HG03342 (cell line): ENCODE measurements at regions not wholly inside any gene's neighbourhood (a gene's known extent, or its start where the extent isn't known, plus 50 kb on each side); places are given as distances from the start of the nearest gene placed in this dataset.
"Not testable (repeated sequence)": the region's sequence is repeated elsewhere in the genome, so short reads cannot be mapped to it uniquely, and the experiment has no call there.

ENCODE experiments used
- ATAC-seq: cut with Tn5 transposase; IDR thresholded peaks from one replicate; pipeline ENCODE4 v1.9.1; 2021; ENCODE audit warnings: mild to moderate bottlenecking, moderate library complexity; ENCODE audit not compliant: unreplicated experiment

DNA sequence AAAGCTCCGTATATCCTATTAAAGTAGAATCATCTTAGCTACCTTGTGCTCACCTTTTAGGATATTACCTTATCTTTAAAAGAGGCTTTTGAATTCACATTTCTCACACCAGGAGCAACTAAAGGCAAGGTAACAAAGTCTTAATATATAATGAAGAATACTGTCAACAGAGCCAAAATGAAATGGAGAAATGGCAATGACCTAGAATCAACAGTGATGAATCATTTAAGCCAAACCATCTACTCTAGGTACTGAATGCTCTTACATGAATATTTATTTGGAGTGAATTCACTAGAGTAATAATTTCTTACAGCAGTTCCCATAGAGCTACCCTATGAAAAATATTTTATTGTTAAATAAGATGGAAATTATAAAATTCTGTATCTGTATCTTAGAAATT, 421.0 kb downstream of the RND3 start:
- no peak for ATAC-seq

- no peak for ATAC-seq
These were observed 423.4 kb downstream of the RND3 start for GRCh38 chr2:150063931-150064548.

DNA sequence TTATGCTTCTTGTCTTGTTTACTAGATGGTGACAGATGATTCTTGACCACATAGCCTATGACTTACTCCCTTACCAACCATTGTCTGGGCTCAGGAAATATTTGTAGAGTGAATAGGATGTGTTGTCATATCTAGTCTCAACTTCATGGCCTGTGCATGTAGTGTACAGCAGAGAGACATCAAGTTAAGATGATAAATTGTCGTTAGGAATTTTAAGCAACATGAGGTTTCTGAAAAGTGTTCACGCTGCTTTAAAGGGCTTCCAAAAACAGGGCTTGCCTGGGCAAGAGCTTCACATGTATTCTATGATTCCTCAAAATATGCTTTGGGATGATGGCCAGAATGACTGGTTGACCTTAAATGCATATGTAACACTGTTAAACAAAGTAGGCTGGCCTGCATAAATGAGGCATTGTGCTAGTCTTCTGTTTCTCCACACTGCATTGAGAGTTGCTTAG, 424.0 kb downstream of the RND3 start:
- no peak for ATAC-seq

DNA sequence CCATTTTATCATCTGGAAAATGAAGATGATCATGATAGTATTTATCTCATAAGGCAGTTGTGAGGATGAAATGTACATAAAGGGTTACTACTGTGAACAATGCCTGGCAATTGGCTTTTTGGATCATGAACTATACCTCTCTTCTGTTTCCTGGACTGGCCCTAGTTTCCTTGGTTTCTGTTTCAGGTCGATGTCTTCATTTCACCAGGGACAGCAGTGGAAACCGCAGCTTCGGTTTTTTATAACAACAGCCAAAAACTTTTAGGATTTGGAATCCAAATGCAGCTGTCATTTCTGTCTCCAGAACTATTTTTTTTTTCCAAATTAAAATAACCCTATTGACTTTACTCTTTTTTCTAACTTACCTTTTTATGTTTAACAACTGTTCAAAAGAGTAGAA, 425.1 kb downstream of the RND3 start:
- no peak for ATAC-seq

GRCh38 chr2:150060341-150060740, 427.1 kb downstream of the RND3 start:
- no peak for ATAC-seq

- ATAC-seq: not testable (repeated sequence)
These were observed 427.8 kb downstream of the RND3 start for GRCh38 chr2:150059676-150060075.

DNA sequence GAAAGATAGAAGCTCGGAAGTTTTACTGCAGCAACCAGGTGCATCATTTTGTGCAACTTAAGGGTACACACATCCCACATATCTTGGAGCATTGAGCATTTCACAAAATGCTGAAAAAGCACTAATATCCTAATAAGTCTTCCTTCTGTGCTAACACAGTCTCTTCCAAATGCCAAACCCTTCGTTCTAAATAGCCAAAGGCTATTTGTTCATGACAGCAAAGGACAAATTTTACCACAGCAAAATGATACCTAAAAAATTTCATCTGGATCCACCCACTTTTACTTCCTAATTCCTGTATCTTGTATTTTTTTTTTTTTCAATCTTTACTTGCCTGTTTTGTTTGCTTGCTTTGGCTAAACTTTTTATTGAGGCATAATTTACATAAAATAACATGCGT, 435.0 kb downstream of the RND3 start:
- ATAC-seq: no peak

- ATAC-seq: peak; percentile 78
These were observed 436.5 kb downstream of the RND3 start for GRCh38 chr2:150051004-150051403.

GRCh38 chr2:150050036-150050435, 437.4 kb downstream of the RND3 start:
- no peak for ATAC-seq

DNA sequence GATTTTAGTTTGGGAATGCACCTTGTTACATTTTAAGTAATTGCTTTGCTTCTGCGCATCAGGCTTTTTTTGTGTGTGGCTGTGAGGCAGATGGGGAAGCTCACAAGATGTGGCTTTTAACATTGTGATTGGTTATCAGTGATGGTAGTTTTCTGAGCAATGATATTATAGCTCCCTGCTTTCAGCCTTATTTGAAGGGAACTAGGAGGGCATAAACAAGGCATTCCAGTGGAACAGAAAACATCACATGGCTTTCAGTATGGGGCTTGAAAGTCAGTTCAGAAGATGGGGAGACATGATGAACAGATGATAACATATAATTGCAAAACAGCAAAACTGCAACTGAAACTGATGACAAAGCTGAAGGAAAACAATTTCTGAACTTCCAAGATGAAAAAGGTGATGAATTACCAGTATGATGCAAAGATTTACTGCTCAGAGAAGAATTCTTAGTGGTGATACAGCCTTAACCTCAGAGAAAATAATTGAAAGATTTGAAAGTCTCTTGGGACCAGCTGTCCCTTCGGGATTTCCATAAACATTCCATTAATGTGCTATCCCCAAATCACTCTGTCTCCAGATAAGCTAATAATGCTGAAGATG, 439.7 kb downstream of the RND3 start:
- ATAC-seq: no peak

DNA sequence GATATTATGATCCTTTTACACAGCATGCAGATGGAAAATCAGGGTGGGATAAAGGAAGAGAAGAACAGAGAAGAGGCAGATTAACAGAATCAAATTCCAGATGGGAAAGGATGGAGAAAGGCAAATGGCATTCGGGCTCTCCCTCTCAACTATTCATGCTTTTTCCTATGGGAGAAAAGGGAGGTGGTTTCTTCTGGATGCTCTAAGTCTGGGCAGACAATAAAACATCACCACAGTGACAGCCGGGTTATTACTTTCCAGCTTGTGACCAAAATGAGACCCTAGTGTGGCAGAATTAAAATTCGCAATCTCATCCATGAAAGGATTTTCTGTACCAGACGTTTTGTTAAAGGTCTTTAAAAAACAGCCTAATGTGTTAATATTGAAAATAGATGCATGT, 440.7 kb downstream of the RND3 start:
- no peak for ATAC-seq

- ATAC-seq: no peak
These were observed 441.3 kb downstream of the RND3 start for GRCh38 chr2:150046211-150046610.

DNA sequence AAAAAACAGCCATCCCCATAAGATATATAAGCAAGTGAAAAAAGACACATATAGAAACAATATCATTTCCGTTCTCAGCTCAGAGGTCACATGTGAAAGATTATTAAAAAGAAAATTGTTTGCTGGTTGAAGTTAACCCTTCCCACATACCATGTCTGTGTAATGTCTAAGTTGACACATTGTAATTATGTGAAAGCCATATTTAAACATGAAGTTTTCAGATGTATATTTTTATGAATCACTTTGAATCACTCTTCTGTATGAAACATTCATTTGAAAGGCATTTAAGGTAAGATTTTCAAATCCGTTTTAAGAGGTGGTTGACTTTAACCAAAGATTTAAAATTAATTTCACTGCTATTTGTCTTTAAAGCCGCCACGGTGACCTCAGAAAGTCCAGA, 441.9 kb downstream of the RND3 start:
- no peak for ATAC-seq

- no peak for ATAC-seq
These were observed 444.3 kb downstream of the RND3 start for GRCh38 chr2:150043172-150043500.

GRCh38 chr2:150042500-150043171, 444.8 kb downstream of the RND3 start:
- no peak for ATAC-seq

DNA sequence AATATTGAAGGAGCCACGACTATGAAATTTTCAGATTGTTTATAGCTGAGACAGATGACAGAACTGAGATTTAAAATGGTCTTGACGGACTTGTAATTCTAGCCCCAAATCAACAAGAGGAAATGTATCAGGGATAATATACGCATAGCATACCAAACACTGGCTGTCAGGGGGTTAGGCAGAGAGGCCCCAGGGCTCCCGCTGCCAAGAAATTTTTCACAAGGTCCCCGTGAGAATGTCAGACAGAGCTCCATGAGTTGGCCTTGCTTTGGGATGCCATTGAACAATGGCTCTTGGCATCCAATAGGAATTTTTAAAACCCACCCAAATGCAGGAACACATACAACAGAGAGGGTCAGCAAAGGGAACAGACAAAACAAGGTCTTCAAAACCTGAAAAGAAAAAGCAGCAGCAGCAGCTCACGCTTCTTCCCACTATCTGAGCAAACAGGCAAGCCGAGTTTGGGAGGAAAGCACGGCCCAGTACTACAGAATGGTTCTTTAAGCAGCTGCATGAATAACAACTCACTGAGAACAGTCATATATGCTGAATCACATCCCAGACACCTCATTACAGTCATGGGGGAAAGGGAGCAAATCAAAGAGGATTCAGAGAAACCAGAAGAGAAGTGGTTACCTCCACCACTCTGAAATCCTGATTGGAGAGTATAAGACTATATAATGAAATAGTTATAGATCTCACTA, 445.6 kb downstream of the RND3 start:
- no peak for ATAC-seq

DNA sequence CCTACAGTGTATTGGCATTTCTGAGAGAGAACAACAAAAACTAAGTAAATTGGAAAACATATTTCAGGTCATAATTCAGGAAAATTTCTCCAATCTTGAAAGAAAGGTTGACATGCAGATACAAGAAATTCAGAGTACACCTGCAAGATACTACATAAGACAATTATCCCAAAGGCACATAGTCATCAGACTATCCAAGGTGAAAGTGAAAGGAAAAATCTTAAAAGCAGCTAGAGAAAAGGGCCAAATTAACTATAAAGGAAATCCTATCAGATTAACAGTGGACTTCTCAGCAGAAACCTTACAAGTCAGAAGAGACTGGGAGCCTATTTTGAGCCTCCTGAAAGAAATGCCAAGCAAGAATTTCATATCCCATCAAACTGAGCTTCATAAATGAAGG, 449.0 kb upstream of the MMADHC start:
- ATAC-seq: no peak

GRCh38 chr2:150034665-150035064, 447.1 kb upstream of the MMADHC start:
- ATAC-seq: no peak

DNA sequence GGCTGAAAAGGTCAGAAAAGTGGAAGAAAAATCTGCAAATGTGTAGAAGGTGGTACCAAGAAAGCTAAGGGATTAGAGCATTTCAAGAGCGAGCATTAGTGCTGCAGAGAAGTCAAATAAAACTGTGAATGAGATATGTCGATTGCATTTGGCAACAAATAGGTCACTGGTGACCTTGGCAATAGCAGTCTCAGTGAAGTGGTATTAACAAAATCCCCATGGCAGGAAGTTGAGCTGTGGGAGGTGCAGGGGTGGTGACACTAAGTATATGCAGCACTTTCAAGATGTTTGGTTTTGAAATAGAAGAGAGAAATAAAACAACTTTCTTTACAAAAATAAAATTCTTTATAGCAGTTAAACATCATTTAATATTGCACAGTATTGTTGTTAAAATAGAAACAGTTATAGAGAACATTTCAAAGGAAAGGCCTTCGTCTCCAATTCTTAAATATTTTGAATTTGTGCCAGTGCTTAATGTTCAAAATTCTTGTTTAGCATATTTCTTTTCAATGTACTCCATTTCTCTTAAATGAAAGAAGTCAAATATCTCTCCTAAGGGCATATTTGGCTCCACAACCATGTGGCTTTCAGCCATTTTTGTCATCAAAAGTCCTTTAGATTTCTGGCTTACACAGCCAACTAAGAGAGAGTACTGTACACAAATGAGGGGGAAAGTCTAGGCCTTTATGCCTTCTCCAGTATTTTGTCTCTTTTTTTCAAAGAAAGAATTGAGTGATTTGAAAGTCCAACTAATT, 443.0 kb upstream of the MMADHC start:
- no peak for ATAC-seq

- ATAC-seq: no peak
These were observed 440.7 kb upstream of the MMADHC start for GRCh38 chr2:150028322-150028721.

GRCh38 chr2:150027164-150027563, 439.6 kb upstream of the MMADHC start:
- no peak for ATAC-seq
